ENCODE measurements at regions not wholly inside any gene's neighbourhood (a gene's known extent, or its start where the extent isn't known, plus 50 kb on each side); places are given as distances from the start of the nearest gene placed in this dataset.
A peak's percentile ranks its signal among the peaks of the same experiment; 100 is the strongest.

DNA sequence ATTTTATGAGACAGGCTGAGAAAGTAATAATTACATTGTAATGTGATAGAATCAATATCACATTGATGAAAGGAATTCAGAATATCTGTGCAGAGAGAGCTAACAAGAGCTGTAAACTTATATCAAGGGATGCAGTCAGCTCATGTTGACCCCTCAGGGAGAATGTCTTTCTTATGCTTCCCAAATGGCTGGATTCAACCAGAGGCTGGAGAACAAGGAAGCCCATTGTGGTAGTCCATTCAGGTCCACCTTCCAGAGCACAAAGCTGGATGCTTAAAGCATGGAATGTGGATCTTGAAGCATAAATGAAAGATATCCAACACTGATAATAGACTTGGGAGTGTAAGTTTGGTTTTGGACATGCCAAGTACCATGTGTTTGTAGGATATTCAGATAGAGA, 220.0 kb downstream of the FIGN start:
- Mint-ChIP-seq H3K27me3 (ENCODE audit: low read depth) (no peaks in the 10 kb centered on the region), H3K4me1 (peaks cover 33% of the 10 kb centered on the region), H3K36me3 (ENCODE audit: low read depth) (peaks cover 5% of the 10 kb centered on the region), H3K27ac (ENCODE audit: unreplicated experiment) (peak overlapping the region; percentile 4), H3K4me3 (no peak overlapping the region), H3K9me3 (peaks cover 15% of the 10 kb centered on the region)
- no peak for DNase-seq (ENCODE audit: low read depth, low spot score)
- TF ChIP-seq, protein P1, sequence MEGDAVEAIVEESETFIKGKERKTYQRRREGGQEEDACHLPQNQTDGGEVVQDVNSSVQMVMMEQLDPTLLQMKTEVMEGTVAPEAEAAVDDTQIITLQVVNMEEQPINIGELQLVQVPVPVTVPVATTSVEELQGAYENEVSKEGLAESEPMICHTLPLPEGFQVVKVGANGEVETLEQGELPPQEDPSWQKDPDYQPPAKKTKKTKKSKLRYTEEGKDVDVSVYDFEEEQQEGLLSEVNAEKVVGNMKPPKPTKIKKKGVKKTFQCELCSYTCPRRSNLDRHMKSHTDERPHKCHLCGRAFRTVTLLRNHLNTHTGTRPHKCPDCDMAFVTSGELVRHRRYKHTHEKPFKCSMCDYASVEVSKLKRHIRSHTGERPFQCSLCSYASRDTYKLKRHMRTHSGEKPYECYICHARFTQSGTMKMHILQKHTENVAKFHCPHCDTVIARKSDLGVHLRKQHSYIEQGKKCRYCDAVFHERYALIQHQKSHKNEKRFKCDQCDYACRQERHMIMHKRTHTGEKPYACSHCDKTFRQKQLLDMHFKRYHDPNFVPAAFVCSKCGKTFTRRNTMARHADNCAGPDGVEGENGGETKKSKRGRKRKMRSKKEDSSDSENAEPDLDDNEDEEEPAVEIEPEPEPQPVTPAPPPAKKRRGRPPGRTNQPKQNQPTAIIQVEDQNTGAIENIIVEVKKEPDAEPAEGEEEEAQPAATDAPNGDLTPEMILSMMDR (conservative IDR thresholded peaks at IDR 0.05) = no peak

DNA sequence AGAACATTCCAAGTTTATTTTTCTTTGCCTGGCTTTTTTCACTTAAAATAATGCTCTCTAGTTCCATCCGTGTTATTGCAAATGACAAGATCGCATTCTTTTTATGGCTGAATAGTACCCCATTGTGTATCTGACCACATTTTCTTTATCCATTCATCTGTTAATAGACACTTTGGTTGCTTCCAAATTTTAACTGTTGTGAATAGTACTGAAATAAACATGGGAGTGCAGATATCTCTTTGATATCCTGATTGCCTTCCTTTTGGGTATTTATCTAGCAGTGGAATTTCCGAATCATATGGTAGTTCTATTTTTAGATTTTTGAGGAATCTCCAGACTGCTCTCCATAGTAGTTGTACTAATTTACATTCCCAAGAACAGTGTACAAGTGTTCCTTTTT, 230.5 kb downstream of the FIGN start:
- TF ChIP-seq, protein P1 (conservative IDR thresholded peaks at IDR 0.05) = no peak
- DNase-seq (ENCODE audit: low read depth, low spot score) = no peak
- Mint-ChIP-seq H3K36me3 (ENCODE audit: low read depth) (peaks cover 8% of the 10 kb centered on the region), H3K27ac (ENCODE audit: unreplicated experiment) (peak overlapping the region; percentile 1), H3K27me3 (ENCODE audit: low read depth) (no peaks in the 10 kb centered on the region), H3K4me1 (peaks cover 20% of the 10 kb centered on the region), H3K9me3 (peaks cover 7% of the 10 kb centered on the region), H3K4me3 (no peak overlapping the region)

DNA sequence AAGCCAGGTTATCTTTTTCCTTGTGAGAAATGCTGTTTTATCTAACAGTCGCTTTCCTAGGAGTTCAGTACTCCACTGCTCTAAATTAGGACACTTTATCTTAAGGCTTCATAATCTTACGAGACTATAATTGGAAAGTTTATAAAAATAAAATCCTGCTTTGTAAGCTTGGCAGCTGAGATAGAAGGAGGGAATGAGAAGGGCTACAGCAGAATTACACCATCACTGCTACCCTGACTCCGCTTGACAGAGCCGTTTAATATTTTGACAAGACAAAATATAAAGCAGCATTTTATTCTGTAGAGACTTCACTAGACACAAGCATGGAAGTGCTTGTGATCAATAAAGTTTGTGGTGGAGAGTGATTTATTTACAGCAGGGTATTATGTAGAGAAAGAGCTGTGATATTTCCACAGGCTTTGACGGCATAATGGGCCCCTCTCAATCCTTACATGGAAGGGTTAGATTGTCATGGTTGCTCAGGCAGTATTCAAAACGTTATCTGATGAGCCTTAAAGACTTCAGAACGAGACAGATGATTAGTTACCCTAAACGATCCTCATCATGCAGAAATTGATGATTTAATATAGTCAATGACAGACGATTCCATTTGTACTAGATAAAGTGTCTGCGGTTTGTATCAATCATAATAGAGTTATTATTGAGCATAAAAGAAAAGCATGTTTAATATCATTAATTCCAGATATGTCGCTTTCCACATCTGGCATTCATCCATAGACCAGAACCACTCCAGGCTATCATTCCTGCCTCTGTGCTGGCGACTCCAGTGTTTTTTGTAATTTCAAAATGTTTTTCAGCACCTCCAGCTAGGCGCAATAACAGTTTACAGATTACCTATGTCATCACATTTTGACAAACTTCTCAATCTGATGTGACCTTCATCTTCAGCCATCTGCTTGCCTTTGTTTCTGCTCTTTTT, 242.2 kb downstream of the FIGN start:
- TF ChIP-seq, protein P1 (conservative IDR thresholded peaks at IDR 0.05) = no peak
- Mint-ChIP-seq H3K4me3 (no peak overlapping the region), H3K9me3 (peaks cover 4% of the 10 kb centered on the region), H3K4me1 (no peaks in the 10 kb centered on the region), H3K27ac (ENCODE audit: unreplicated experiment) (no peak overlapping the region), H3K27me3 (ENCODE audit: low read depth) (no peaks in the 10 kb centered on the region), H3K36me3 (ENCODE audit: low read depth) (peaks cover 5% of the 10 kb centered on the region)
- DNase-seq (ENCODE audit: low read depth, low spot score) = no peak

DNA sequence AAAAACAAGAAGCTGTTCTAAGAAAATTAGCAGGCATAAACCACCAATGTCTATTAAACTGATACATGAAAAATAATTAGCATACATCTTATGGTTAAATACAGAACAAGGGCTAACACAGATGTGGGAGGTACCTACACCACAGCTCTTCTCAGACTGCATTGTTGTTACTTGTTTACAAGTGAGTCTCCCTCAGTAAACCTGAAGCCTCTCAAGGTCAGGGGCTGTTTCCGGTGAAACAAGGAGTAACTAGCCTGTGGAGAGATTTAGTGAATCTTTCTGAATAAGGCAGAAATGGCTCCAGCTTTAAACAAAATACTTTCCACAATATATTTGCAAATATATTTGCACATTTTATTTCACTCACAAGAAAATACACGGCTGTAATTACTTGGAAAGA, 244.0 kb downstream of the FIGN start:
- Mint-ChIP-seq H3K4me3 (no peak overlapping the region), H3K36me3 (ENCODE audit: low read depth) (peaks cover 2% of the 10 kb centered on the region), H3K9me3 (peaks cover 4% of the 10 kb centered on the region), H3K4me1 (no peaks in the 10 kb centered on the region), H3K27ac (ENCODE audit: unreplicated experiment) (no peak overlapping the region), H3K27me3 (ENCODE audit: low read depth) (no peaks in the 10 kb centered on the region)
- no peak for DNase-seq (ENCODE audit: low read depth, low spot score)
- TF ChIP-seq, protein P1 (conservative IDR thresholded peaks at IDR 0.05) = no peak

DNA sequence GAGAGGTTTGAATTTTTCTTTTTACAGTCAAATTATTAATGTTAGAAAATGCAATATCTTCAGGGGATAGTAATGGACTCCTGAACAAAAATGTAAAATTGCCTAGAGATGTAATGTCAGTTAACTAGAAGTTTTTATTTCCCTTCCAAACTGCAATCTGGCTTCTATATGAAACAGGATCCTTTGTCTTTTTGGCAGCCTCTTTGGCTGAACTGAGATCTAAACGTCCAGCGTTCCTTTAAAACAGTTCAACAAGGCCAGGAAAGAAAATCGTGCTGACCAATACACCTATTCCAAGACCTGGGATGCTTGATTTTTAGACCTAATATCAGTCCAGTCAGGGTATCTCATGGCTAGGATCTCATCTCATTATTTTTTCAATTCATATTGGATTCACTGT, 245.5 kb downstream of the FIGN start:
- peaks cover under 1% of the 10 kb centered on the region for H3K9me3 Mint-ChIP-seq
- H3K4me3 Mint-ChIP-seq = no peak overlapping the region
- no peak overlapping the region for H3K27ac Mint-ChIP-seq (ENCODE audit: unreplicated experiment)
- H3K27me3 Mint-ChIP-seq (ENCODE audit: low read depth) = no peaks in the 10 kb centered on the region
- no peaks in the 10 kb centered on the region for H3K36me3 Mint-ChIP-seq (ENCODE audit: low read depth)
- no peak for DNase-seq (ENCODE audit: low read depth, low spot score)
- TF ChIP-seq, protein P1 (conservative IDR thresholded peaks at IDR 0.05) = no peak
- H3K4me1 Mint-ChIP-seq = no peaks in the 10 kb centered on the region
